NCI-H446 treated with DMSO at 0.1 percent for 48 hours (cell line): ENCODE measurements at regions not wholly inside any gene's neighbourhood (a gene's known extent, or its start where the extent isn't known, plus 50 kb on each side); places are given as distances from the start of the nearest gene placed in this dataset.
"Not testable (repeated sequence)": the region's sequence is repeated elsewhere in the genome, so short reads cannot be mapped to it uniquely, and the experiment has no call there.

Experiments used
- DNase-seq: peaks from one replicate; lab custom pipeline; 2025; lab: John Stamatoyannopoulos, UW

DNA sequence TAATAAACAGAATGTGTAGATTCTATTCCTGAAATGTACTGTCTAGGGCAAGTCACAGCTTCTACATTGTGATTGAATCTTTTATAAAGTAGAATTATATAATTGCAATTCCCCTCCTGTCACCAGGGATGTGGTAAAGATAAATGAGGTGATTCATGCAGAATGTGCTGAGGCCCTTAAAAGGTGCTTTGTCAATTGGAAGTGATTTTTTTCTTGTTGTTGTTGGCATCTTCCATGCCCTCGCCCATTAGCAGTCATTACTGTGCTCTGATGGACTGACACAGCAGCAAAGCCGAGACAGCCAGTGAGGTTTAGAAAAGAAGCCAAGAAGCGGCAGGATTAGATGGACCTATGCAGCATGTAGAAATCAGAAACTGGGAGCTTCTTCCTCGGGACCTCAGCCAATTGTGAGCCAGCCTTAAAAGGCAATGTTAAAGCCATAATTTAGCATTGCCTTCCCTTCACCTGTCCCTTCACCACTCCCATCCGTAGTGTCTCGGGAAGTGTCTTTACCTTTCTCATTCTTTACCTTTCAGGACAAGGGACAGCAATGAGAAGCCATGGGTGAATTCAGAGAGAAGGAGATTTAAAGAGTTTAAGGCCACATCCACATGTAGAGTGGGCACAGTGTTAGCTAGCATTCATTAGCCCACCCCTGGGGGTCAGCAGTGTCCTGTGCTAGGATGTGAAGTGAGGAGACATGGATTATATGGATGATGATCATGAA is 257.8 kb downstream of the PLK2 start:
- DNase-seq = no peak

DNA sequence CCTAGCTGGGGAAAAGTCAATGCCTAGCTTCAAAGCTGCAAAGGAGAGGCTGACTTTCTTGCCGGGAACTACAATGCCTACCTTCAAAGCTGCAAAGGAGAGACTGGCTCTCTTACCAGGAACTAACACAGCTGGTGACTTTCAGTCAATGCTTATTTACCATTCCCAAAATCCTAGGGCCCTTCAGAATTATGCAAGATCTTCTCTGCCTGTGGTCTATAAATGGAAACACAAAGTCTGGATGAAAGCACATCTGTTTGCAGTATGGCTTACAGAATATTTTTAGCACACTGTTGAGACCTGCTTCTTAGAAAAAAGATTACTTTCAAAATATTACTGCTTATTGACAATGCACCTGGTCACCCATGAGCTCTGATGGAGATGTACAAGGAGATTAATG is 259.4 kb downstream of the PLK2 start:
- DNase-seq = no peak

DNA sequence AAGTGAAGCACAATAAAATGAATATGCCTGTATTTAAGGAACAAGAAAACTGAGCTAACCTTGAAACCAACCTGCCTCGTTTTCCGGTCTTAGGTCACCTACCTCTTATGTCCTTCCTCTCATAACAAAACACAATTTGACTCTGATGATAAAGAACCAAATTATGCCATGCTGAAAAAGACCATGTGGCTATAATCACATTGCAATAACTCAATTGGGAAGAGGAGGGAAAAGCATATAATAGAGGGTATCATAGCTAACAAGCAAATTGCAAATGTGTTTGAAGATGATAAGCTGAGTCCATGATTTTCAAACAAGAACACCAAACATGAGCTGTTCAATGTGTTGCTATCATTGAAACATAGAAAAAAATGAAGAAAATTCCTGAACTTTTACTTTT is 260.8 kb downstream of the PLK2 start:
- DNase-seq = no peak

DNA sequence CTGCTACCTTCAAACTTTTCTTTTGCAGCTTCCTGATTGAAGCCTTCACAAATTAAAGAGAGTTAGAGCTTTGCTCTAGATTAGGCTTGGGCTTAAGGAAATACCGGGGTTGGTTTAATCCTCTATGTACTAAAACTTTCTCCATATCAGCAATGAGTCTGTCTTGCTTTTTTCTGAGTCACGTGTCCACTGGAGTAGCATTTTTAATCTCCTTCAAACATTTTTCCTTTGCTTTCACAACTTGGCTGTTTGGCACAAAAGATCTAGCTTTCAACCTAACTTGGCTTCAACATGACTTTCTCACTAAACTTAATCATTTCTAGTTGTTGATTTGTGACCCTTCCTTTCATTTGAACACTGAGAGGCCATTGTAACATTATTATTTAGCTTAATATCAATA is 261.6 kb downstream of the PLK2 start:
- no peak for DNase-seq

DNA sequence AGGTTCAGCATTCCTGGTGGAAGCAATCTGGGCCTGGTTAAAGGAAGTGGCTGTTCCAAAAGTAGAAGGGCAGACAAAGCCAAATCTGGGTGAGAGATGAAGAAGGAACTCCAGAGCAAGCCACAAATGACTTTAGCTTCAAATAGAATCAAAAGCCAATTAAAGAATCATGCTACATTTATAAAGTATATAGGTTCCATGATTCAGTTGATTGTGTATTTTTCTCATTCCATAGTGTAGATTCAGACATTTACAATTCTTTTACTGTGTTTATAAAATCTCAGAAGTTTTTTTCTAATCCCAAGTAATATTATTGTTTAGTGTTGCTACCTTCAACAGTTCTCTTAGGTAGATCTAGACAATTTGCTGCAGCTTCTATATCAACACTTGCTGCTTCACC is 262.0 kb downstream of the PLK2 start:
- no peak for DNase-seq

DNA sequence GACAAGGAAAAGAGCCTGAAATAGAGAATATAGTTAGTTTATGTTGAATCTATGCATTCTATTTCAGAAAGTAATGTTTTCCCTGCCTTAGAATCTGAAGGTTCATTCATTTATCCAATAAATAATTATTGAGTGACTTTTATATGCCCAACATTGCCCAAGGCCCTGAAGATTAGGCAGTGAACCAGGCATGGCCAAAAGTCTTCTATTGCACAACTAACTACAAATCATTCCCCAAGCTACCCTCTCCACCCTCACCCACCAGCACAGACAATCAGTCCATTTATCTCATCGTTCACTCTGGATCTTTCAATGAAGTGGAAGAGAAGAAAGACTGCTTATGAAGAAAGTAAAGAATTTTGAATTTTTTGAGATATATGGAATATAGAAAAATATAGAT is 268.4 kb downstream of the PLK2 start:
- no peak for DNase-seq

DNA sequence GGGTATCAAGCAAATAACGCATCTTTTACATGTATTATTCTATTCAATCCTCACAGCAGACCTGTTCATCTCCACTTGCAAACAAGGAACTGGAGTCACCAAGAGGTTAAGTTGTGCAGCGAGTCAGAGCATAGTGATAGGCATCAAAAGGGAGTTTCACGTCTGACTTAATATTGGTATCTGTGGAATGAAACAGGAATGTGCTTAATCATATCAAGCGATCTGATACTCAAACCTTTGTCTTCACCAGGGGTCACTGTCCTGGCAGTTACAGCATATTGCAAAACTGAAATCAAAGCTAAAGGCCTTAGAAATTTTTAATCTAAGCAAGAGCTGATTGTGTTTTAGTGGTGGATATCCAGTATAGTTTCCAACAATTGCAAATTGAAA is 271.6 kb downstream of the PLK2 start:
- no peak for DNase-seq

DNA sequence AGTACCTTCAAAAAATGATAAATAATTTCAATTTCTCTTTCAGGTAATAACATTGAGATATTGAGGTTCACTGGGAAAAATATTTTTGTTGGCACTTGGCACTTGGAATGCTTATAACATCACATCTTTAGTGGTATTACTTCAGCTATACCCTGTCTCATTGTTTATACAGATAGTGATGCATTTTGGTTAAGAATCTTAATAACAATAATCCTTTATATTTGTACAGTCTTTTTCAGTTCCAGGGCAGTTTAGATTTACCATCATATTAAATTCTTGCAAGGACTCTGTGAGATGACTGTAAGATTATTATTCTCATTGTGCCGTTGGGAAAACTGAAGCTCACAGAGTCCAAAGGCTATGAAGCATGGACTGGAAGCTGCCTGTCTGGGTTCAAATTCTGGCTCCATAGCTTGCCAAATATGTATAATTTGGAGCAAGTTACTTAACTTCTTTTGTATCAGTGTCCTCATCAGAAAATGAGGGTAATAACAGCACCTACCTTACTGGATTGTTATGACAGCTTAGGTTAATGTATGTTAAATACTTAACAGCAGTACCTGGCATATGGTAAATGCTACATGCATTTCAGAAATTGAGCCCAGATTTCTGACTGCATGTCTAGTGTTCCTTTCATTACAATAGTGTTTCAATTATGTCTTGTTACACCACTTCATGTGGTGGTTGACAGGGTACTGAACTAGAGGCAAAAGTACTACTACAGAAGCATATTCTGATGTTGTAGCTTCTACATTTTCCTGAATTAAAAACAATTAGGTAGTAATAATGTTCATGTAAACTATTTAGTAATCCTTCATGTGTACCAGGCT is 272.2 kb downstream of the PLK2 start:
- DNase-seq = no peak

DNA sequence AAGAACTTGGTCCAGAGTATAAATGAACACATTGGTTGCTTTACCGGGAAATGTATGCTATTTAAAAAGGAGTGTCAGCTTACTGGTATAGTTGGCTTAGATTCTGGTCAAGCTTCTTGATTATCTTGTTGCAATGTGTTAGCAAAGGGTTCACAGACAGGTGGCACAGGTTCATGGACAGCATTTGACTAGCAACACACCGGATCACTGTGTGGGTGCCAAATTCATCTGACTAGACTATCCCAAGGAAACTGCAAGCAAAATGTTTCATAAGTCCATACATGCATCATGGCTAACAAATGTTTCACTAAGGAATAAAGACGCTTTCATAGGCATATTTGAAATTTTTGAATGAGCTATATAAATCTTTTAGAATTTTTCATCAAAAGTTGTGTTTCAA is 274.1 kb downstream of the PLK2 start:
- DNase-seq = no peak

DNA sequence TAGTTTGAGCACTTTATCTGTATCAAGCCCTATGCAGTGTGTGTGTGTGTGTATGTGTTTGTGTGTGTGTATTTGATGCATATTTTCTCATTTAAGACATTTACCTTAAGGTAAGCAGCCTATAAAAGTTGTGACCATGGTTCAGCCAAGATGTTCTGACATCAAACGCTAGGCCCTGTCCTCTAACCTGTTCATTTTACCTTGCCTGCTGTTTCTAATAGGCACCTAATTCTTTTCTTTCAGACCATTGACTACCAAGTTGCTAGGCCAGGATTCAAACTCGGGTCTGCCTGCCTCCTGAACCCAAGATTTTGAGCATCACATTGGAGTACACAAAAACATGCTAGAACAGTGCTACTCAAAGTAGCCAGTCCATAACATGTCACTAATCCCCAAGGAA is 274.5 kb downstream of the PLK2 start:
- no peak for DNase-seq

DNA sequence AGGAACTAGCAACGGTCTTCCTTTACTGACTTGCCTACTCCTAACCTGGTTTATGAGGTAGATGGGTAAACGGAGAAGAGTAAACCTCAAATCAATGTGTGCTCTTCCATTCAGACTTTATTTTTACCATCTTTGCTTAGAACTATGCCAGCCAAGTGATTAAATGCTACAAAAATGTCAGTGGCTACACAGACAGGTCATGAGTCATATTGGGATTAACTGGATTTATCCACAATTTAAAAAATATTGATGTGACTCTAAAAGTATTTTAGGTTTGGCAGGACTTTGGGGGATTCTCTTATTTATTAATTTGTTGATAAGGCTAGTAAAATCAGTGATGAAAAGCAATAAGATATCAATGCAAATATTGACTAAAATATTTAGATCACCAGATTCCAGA is 275.0 kb downstream of the PLK2 start:
- no peak for DNase-seq

DNA sequence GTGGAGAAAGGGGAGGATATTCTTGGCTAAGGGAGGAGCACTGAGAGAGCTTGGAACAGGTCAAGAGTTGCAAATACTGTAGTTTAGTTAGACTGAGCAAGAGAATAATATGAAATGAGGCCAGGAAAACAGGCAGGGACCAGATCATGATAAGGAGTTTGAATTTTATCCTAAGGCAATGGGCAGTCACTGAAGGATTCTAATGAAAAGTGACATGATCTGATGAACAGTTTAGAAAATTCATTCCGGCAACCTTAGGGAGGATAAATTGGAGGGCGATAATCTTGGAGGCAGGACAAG is 276.1 kb downstream of the PLK2 start:
- DNase-seq = no peak

DNA sequence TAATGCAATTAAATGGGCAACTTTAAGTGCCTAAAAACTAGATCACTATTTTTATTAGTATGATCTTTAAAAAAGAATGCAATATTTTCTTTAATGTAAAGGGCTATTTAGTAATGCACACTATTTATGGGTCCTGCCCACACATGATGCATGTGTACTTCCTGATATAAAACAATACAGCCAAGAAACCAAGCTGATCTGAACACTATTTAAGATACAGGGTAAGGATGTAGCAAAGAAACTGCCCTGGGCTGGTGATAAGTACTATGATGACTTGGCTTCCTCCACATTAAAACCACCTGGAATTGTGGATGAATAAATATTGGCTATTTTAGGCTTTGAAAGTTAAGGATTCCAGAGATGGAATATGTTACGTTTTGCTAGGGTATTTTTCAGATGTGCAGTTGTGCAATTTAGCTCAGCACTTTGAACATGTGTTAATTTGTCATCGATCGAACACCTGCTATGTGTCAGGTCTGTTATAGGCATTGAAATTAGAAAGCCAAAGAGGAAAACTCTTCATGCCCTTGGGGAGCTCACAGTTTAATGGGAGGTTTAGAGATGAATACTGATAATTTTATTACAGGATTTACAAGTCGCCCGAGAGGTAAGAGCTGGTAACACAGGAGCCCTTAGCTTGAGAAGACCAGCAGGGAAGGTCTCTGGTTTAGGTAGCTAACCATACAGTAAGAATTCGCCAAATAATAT is 276.7 kb downstream of the PLK2 start:
- no peak for DNase-seq

DNA sequence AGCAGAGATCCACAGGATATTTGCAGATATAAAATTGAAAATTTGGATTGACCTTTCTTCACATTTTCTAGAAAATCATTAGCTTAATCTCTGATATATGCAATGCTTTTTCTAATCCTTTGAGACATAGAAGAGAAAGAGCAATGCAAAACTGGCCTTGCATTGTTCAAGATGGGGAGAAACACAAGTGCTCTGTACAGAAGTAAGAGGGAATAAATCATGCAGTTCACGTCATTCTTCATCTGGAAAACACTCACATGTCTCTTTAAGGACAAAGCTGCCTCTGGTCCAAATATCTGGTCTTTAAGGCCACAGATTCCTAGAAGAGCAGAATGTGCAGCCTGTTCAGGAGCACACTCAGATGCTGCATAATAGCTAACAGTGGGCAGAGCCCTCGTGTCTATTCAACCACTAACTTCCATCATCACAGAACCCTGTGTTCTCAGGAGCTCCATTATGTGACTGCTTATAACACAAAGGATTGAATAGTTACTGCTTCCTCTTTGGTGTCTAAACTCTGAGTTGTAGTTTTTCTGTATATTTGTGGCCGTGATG is 277.5 kb downstream of the PLK2 start:
- no peak for DNase-seq

DNA sequence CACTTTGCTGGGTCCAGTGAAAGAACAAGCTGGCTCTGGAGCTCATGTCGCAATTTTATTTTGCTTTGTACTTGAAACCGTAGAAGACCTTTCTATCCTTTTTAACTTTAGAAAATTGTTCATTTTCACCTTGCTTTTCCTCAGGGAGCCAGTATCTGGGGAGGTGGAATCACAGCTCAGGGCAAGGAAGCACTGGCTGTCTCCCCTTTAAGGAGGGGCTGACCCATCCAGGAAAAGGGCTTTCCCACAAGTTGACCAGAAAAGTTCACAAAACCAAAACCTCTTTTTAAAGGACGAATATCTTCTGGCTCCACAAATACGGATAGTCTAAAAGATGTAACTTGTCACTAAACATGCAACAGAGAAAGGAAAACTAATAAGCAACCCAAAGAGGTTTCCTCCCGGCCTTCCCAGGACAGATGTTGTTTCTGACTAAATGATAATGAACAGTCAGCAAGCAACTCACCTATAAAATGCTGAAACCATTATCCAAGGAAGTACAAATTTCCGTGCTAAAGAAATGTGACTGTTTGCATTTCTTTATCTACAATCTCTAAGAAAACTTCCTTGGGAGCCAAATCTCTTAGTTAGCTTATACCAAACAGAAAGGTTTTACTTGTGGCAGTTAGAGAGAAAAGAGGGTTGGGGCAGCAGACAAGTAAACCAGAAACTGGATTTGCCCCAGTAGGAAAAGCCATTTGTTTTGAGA is 278.2 kb downstream of the PLK2 start:
- no peak for DNase-seq

DNA sequence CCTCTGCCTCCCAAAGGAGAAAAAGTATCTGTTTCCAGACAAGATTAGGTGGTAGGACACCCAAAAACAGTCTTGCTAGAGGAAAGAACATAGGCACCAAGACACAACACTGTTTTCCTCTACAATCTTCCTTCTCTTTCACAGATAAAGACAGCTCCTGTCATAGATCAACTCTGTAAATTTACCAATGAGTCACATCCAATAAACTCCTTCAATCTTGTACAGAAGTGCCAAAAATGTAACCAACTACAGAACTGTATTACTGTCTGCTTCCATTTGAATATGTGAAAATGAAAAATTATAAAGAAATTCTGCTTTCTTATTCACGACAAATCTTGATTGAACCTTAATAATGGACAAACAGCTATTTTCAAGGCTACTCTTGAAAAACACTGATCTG is 286.9 kb downstream of the PLK2 start:
- DNase-seq = no peak

DNA sequence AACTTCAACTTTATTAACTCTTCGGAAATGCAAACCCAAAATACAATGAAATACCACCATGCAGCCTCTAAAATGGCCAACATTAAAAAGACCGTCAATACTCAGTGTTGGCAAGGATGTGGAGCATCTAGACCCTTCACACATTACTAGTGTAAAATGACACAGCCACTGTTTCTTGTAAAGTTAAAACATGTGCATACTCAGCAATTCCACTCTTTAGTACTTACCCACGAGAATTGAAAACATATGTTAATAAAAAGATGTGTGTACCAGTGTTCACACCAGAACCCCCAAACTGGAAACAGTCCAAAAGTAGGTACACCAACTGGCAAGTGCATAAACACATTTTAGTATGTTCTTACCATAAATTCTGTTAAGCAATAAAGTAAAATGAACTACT is 294.7 kb downstream of the PLK2 start:
- no peak for DNase-seq

DNA sequence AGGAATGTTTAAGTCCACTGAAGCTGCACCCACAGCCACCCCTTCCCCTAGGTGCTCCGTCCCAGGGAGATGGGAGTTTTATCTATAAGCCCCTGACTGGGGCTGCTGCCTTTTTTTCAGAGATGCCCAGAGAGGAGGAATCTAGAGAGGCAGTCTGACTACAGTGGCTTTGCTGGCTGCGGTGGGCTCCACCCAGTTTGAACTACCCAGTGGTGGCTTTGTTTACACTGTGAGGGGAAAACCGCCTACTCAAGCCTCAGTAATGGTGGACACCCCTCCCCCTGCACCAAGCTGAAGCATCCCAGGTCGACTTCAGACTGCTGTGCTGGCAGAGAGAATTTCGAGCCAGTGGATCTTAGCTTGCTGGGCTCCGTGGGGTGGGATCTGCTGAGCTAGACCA is 298.0 kb downstream of the PLK2 start:
- not testable (repeated sequence) for DNase-seq

DNA sequence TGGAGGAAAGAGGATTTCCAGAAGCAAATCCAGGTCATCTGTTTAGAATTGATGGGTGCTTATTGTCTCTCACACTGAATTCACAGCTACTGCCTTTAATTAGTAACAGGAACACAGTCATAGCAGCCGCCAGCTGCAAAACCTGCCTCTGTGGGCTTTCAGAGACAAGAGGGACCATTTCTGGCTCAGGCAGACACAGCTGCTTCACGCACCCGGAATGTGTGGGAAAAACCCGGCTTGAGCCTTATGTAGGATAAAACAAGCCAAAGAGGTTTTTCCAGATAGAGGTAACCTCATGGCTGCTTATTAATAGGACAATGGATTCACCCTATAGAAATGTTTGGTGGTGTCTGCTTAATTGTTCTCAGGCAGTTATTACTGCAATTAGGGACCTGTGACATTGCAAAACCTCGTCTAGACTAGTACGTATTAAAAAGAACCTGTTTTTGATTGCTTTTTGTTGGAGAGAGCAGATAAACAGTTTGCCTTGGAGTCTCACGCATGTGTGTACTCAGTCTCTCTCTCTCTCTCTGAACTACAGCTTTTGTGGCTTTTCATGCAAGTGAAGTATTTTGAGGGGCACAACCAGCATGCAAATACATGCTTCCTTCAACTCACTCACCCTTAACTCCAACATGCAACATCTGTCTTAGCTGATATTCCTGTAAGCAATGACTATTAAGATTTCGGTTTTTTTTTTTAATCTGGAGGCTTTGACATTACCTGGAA is 302.7 kb downstream of the PLK2 start:
- DNase-seq = no peak

DNA sequence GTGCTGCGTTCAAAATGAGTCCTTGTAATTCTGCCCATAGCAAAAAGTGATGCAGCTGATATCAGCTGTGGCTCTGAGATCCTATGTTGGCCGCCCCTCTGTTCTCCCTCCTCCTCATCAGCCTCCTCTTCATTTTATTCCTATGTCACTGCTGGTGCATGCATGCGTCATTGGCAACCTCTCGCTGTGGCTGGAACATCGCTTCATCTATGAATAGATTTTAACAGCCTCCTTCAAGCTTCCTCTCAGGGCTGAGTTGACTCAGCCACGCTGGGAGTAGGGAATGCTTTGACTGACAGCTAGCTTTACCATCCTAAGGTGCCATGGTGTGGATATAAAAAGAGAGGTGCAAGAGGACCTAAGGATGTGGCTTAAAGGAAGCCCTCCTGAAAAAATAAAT is 303.5 kb downstream of the PLK2 start:
- DNase-seq = no peak

DNA sequence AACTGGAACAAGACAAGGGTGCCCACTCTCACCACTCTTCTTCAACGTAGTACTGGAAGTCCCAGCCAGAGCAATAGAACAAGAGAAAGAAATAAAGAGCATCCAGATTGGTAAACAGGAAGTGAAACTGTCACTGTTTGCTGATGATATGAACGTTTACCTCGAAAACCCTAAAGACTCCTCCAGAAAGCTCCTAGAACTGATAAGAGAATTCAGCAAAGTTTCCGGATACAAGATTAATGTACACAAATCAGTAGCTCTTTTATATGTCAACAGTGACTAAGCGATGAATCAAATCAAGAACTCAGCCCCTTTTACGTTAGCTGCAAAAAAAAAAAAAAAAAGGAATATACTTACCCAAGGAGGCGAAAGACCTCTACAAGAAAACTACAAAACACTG is 306.6 kb downstream of the PLK2 start:
- no peak for DNase-seq

DNA sequence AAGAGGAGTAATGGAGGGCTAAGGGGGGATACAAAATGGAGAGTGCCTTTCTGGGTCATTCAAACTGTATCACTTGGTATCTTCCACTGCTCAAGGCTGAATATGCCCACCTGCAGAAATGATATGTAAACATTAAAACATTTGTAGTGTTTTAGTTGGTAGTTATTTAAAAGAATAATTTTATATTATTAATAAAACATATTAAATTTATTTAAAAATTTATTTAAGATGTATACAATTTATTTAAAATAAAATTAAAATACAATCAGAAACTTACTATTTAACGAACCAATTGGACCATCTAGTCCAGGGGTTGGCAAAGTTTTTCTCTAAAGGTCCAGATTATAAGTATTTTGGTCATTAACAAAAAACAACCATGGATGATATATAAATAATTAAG is 308.5 kb downstream of the PLK2 start:
- no peak for DNase-seq
